Kidney epithelial cell (primary cell): ENCODE measurements at regions not wholly inside any gene's neighbourhood (a gene's known extent, or its start where the extent isn't known, plus 50 kb on each side); places are given as distances from the start of the nearest gene placed in this dataset.

ENCODE experiments used
- DNase-seq: peaks from one replicate; pipeline ENCODE4 v3.0.0-alpha.2; 2010; ENCODE audit warnings: low read depth
- H3K27me3 ChIP-seq: 2 replicates; pipeline ENCODE4 v1.6.0; 2011; ENCODE audit warnings: low read length; ENCODE audit not compliant: control insufficient read depth, insufficient read depth
- H3K36me3 ChIP-seq: 2 replicates; pipeline ENCODE4 v1.5.1; 2011; ENCODE audit warnings: low read length; ENCODE audit not compliant: control insufficient read depth, insufficient read depth
- H3K4me3 ChIP-seq: 2 replicates; pipeline ENCODE4 v1.5.1; 2011; ENCODE audit warnings: low read depth, mild to moderate bottlenecking, control low read depth, low read length
- CTCF ChIP-seq: IDR thresholded peaks from 2 replicates; pipeline ENCODE4 v1.5.1; 2011; ENCODE audit warnings: mild to moderate bottlenecking, moderate library complexity, low read length, control low read depth, inconsistent platforms; ENCODE audit not compliant: insufficient read depth, poor library complexity, severe bottlenecking

GRCh38 chr3:144049374-144049773 lies 77.8 kb downstream of the DIPK2A start:
- DNase-seq: no peak
- no peak overlapping the region for H3K4me3 ChIP-seq
- H3K36me3 ChIP-seq: no peaks in the 10 kb centered on the region
- no peaks in the 10 kb centered on the region for H3K27me3 ChIP-seq
- no peak for TF ChIP-seq CTCF

GRCh38 chr3:144051211-144051610 lies 79.6 kb downstream of the DIPK2A start:
- TF ChIP-seq CTCF: no peak
- DNase-seq: no peak
- H3K36me3 ChIP-seq: no peaks in the 10 kb centered on the region
- H3K4me3 ChIP-seq: no peak overlapping the region
- H3K27me3 ChIP-seq: no peaks in the 10 kb centered on the region

GRCh38 chr3:144052275-144052674 lies 80.7 kb downstream of the DIPK2A start:
- Histone ChIP-seq H3K4me3 (no peak overlapping the region), H3K36me3 (no peaks in the 10 kb centered on the region), H3K27me3 (no peaks in the 10 kb centered on the region)
- TF ChIP-seq CTCF: no peak
- DNase-seq: no peak

- H3K27me3 ChIP-seq: no peaks in the 10 kb centered on the region
- H3K4me3 ChIP-seq: no peak overlapping the region
- no peak for DNase-seq
These were observed 81.5 kb downstream of the DIPK2A start for GRCh38 chr3:144053121-144053520.

GRCh38 chr3:144054766-144055165 lies 83.1 kb downstream of the DIPK2A start:
- H3K27me3 ChIP-seq: no peaks in the 10 kb centered on the region
- no peak for TF ChIP-seq CTCF
- no peak for DNase-seq
- H3K4me3 ChIP-seq: no peak overlapping the region
- no peaks in the 10 kb centered on the region for H3K36me3 ChIP-seq

More at GRCh38 chr3:144053121-144053520, 81.5 kb downstream of the DIPK2A start:
- TF ChIP-seq CTCF: no peak
- no peaks in the 10 kb centered on the region for H3K36me3 ChIP-seq

- no peak overlapping the region for H3K4me3 ChIP-seq
- no peak for TF ChIP-seq CTCF
- no peaks in the 10 kb centered on the region for H3K27me3 ChIP-seq
- DNase-seq: no peak
- H3K36me3 ChIP-seq: no peaks in the 10 kb centered on the region
These were observed 84.0 kb downstream of the DIPK2A start for GRCh38 chr3:144055604-144056003.
